ENCODE measurements at regions not wholly inside any gene's neighbourhood (a gene's known extent, or its start where the extent isn't known, plus 50 kb on each side); places are given as distances from the start of the nearest gene placed in this dataset.

- H3K9ac ChIP-seq (ENCODE audit: low read depth, low read length): no peak overlapping the region
- H3K4me3 ChIP-seq (ENCODE audit: low read length): peak overlapping the region; percentile 35
- H3K9me3 ChIP-seq (ENCODE audit: insufficient read depth, low read depth, low read length): no peaks in the 10 kb centered on the region
- H3K36me3 ChIP-seq (ENCODE audit: insufficient read depth, low read length): no peaks in the 10 kb centered on the region
- 57% methylated on average over 36 of the region's 36 CpGs for WGBS
- H3K4me1 ChIP-seq (ENCODE audit: insufficient read depth, low read length): peaks cover 6% of the 10 kb centered on the region; the same call in 1 of the 2 replicates
- H3K27ac ChIP-seq (ENCODE audit: low read depth, low read length): no peak overlapping the region
- H3K27me3 ChIP-seq (ENCODE audit: insufficient read depth, low read length): peaks cover 14% of the 10 kb centered on the region
Measured at GRCh38 chr15:31974855-31975829, 55.2 kb upstream of the CHRNA7 start.

GRCh38 chr15:31975830-31976229, 54.5 kb upstream of the CHRNA7 start:
- H3K27ac ChIP-seq (ENCODE audit: low read depth, low read length): no peak overlapping the region
- peaks cover 14% of the 10 kb centered on the region for H3K27me3 ChIP-seq (ENCODE audit: insufficient read depth, low read length)
- 92% methylated on average over 9 of the region's 9 CpGs for WGBS

GRCh38 chr15:31977138-31977537, 53.2 kb upstream of the CHRNA7 start:
- Histone ChIP-seq H3K36me3 (ENCODE audit: insufficient read depth, low read length) (no peaks in the 10 kb centered on the region), H3K4me3 (ENCODE audit: low read length) (no peak overlapping the region), H3K4me1 (ENCODE audit: insufficient read depth, low read length) (peaks cover 6% of the 10 kb centered on the region; the same call in 1 of the 2 replicates), H3K9me3 (ENCODE audit: insufficient read depth, low read depth, low read length) (no peaks in the 10 kb centered on the region), H3K27ac (ENCODE audit: low read depth, low read length) (no peak overlapping the region), H3K27me3 (ENCODE audit: insufficient read depth, low read length) (peaks cover 14% of the 10 kb centered on the region), H3K9ac (ENCODE audit: low read depth, low read length) (no peak overlapping the region)
- 84% methylated on average over 8 of the region's 8 CpGs for WGBS

More at GRCh38 chr15:31975830-31976229, 54.5 kb upstream of the CHRNA7 start:
- Histone ChIP-seq H3K4me3 (ENCODE audit: low read length) (no peak overlapping the region), H3K9me3 (ENCODE audit: insufficient read depth, low read depth, low read length) (no peaks in the 10 kb centered on the region), H3K4me1 (ENCODE audit: insufficient read depth, low read length) (peaks cover 6% of the 10 kb centered on the region; the same call in 1 of the 2 replicates), H3K36me3 (ENCODE audit: insufficient read depth, low read length) (no peaks in the 10 kb centered on the region), H3K9ac (ENCODE audit: low read depth, low read length) (no peak overlapping the region)

GRCh38 chr15:31977812-31978661, 52.3 kb upstream of the CHRNA7 start:
- 21% methylated on average over 22 of the region's 22 CpGs for WGBS
- H3K9ac ChIP-seq (ENCODE audit: low read depth, low read length): no peak overlapping the region

More at GRCh38 chr15:31977812-31978661, 52.3 kb upstream of the CHRNA7 start:
- H3K27me3 ChIP-seq (ENCODE audit: insufficient read depth, low read length): peaks cover 14% of the 10 kb centered on the region
- no peaks in the 10 kb centered on the region for H3K36me3 ChIP-seq (ENCODE audit: insufficient read depth, low read length)
- peak overlapping the region; percentile 20; the same call in 1 of the 2 replicates for H3K4me3 ChIP-seq (ENCODE audit: low read length)
- no peaks in the 10 kb centered on the region for H3K9me3 ChIP-seq (ENCODE audit: insufficient read depth, low read depth, low read length)
- peaks cover 6% of the 10 kb centered on the region; the same call in 1 of the 2 replicates for H3K4me1 ChIP-seq (ENCODE audit: insufficient read depth, low read length)
- no peak overlapping the region for H3K27ac ChIP-seq (ENCODE audit: low read depth, low read length)
